SK-N-SH treated with all-trans-retinoic acid at 6 μM for 48 hours (cell line): ENCODE measurements at regions not wholly inside any gene's neighbourhood (a gene's known extent, or its start where the extent isn't known, plus 50 kb on each side); places are given as distances from the start of the nearest gene placed in this dataset.

Source experiments
- ARNTL ChIP-seq: fragments of 450-650 bp; formaldehyde crosslinking; IDR thresholded peaks from 2 replicates; pipeline ENCODE4 v1.5.0; 2020; ENCODE audit warnings: low read depth, mild to moderate bottlenecking, moderate library complexity, borderline replicate concordance
- CREB5 ChIP-seq: fragments of 250-450 bp; sonication (Bioruptor Pico); IDR thresholded peaks from 2 replicates; pipeline ENCODE4 v1.5.1; 2020; ENCODE audit warnings: low read depth, mild to moderate bottlenecking, moderate library complexity
- CSDC2 ChIP-seq: fragments of 250-450 bp; sonication (Bioruptor Pico); IDR thresholded peaks from 2 replicates; pipeline ENCODE4 v1.5.0; 2020; ENCODE audit warnings: mild to moderate bottlenecking, moderate library complexity
- GLIS3 ChIP-seq: fragments of 250-450 bp; sonication (Bioruptor Pico); IDR thresholded peaks from 2 replicates; pipeline ENCODE4 v1.5.0; 2020; ENCODE audit warnings: mild to moderate bottlenecking, moderate library complexity
- ISL1 ChIP-seq: fragments of 250-450 bp; sonication (Bioruptor Pico); IDR thresholded peaks from 2 replicates; pipeline ENCODE4 v2.1.2; 2022; ENCODE audit warnings: mild to moderate bottlenecking, moderate library complexity
- PATZ1 ChIP-seq: fragments of 250-450 bp; sonication (Bioruptor Pico); IDR thresholded peaks from 2 replicates; pipeline ENCODE4 v1.8.0; 2020; ENCODE audit warnings: mild to moderate bottlenecking, moderate library complexity, borderline replicate concordance
- POU6F1 ChIP-seq: fragments of 250-450 bp; sonication (Bioruptor Pico); IDR thresholded peaks from 2 replicates; pipeline ENCODE4 v1.8.0; 2021; ENCODE audit warnings: low read depth, mild to moderate bottlenecking, moderate library complexity, borderline replicate concordance
- PPARA ChIP-seq: fragments of 250-450 bp; sonication (Bioruptor Pico); IDR thresholded peaks from 2 replicates; pipeline ENCODE4 v1.5.0; 2020; ENCODE audit warnings: mild to moderate bottlenecking, borderline replicate concordance
- ZC3H10 ChIP-seq: fragments of 250-450 bp; sonication (Bioruptor Pico); IDR thresholded peaks from 2 replicates; pipeline ENCODE4 v1.5.1; 2021; ENCODE audit warnings: mild to moderate bottlenecking, moderate library complexity
- ZFP3 ChIP-seq: fragments of 250-450 bp; sonication (Bioruptor Pico); IDR thresholded peaks from 2 replicates; pipeline ENCODE4 v1.5.0; 2020; ENCODE audit warnings: mild to moderate bottlenecking, moderate library complexity
- ZNF565 ChIP-seq: fragments of 450-650 bp; formaldehyde crosslinking; conservative IDR thresholded peaks from 2 replicates; pipeline ENCODE4 v1.5.0; 2020; ENCODE audit warnings: low read depth, mild to moderate bottlenecking, moderate library complexity

DNA sequence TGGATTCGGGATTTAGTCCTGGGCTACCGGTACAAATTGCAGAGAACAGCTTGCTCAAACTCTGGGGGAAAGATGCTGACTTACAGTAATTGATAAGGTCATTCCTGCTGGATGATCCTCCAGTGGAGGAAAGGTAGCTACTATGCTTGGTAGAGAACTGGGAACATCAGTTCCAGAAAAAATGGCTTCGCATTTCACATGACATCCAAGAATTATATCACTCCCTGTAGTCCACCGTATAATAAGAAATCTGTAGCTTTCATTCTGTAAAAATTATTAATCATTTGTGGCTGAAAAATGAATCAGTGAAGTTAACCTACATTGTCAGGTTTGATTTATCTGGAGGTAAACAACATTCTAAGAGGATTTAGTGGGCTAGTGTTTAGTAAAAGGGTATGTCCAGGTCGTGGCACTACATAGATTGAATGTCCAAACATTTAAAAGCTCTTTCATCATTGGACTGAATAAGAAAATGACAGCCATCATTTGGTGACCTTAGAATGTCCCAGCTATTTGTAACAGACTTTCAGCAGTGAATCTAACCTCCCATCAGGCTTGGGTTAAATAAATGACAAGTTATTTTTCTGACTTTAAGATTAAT lies 203.2 kb upstream of the TMCO5A start:
- no peak for TF ChIP-seq PATZ1 (CRISPR knock-in tag)
- TF ChIP-seq CREB5 = no peak
- TF ChIP-seq ZNF565 (CRISPR knock-in tag) = no peak
- TF ChIP-seq CSDC2 (CRISPR knock-in tag) = no peak
- no peak for TF ChIP-seq ZFP3
- no peak for TF ChIP-seq PPARA (CRISPR knock-in tag)
- TF ChIP-seq ARNTL (CRISPR knock-in tag) = no peak
- no peak for TF ChIP-seq POU6F1 (CRISPR knock-in tag)
- TF ChIP-seq ISL1 (CRISPR knock-in tag) = no peak
- TF ChIP-seq ZC3H10 (CRISPR knock-in tag) = no peak
- TF ChIP-seq GLIS3 (CRISPR knock-in tag) = no peak
